Thymus (tissue), 11 donors: ENCODE measurements at regions not wholly inside any gene's neighbourhood (a gene's known extent, or its start where the extent isn't known, plus 50 kb on each side); places are given as distances from the start of the nearest gene placed in this dataset.

Experiments
- DNase-seq, 9 donors: peaks; one replicate each; pipeline ENCODE4 v3.0.0-alpha.2; 2013; ENCODE audit warnings: low spot score in 9 of 9, low read depth in 6 of 9, missing footprints in 1 of 9
- H3K27ac ChIP-seq, 2 donors: one replicate each; pipeline ENCODE4 v1.5.1; 2013; ENCODE audit warnings: control low read depth in 1 of 2, low read depth in 1 of 2, low read length in 1 of 2, mild to moderate bottlenecking in 1 of 2, moderate library complexity in 1 of 2
- H3K27me3 ChIP-seq, 2 donors: one replicate each; pipeline ENCODE4 v1.5.1; 2013; ENCODE audit warnings: low read length in 1 of 2; ENCODE audit not compliant: control insufficient read depth in 2 of 2, insufficient read depth in 1 of 2
- H3K36me3 ChIP-seq, 2 donors: one replicate each; pipeline ENCODE4 v1.5.1; 2013; ENCODE audit warnings: low read length in 1 of 2, mild to moderate bottlenecking in 1 of 2, moderate library complexity in 1 of 2; ENCODE audit not compliant: control insufficient read depth in 2 of 2, insufficient read depth in 2 of 2
- H3K4me1 ChIP-seq, 2 donors: one replicate each; pipeline ENCODE4 v1.5.1; 2013; ENCODE audit warnings: low read length in 2 of 2; ENCODE audit not compliant: control insufficient read depth in 2 of 2, insufficient read depth in 2 of 2
- H3K4me3 ChIP-seq, 2 donors: one replicate each; pipeline ENCODE4 v1.5.1; 2013; ENCODE audit warnings: low read length in 2 of 2, control low read depth in 1 of 2, mild to moderate bottlenecking in 1 of 2
- H3K9me3 ChIP-seq, 2 donors: one replicate each; pipeline ENCODE4 v1.5.1; 2013; ENCODE audit warnings: low read length in 1 of 2, mild to moderate bottlenecking in 1 of 2; ENCODE audit not compliant: control insufficient read depth in 2 of 2, insufficient read depth in 1 of 2
- WGBS: extraction: QIAGEN DNeasy Blood & Tissue Kit; methylation state at CpG from one replicate; pipeline ENCODE4 v1.1.7; 2013; 5-methylcytosine and 5-hydroxymethylcytosine counted together
- donor health status: healthy.

DNA sequence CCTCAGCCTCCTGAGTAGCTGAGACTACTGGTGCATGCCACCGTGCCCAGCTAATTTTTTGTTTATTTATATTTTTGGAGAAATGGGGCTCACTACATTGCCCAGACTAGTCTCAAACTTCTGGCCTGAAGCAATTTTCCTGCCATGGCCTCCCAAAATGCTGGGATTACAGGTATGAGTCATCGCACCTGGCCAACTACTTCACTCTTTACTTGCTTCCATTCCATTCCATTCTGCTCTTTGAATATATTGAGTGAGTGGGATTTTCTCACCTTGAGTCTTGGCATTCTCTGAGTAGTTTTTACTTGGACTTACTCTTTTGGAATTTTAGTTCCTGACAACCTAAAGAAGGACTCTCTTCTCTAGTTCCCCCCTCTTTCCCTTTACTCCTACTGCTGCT, 93.8 kb upstream of the UNC13C start:
- WGBS = 97% methylated on average over 2 of the region's 2 CpGs
- no peak overlapping the region for H3K4me3 ChIP-seq
- H3K9me3 ChIP-seq = no peaks in the 10 kb centered on the region
- no peak for DNase-seq
- H3K27me3 ChIP-seq = no peaks in the 10 kb centered on the region
- H3K27ac ChIP-seq = no peak overlapping the region
- no peaks in the 10 kb centered on the region for H3K4me1 ChIP-seq
- no peaks in the 10 kb centered on the region for H3K36me3 ChIP-seq

DNA sequence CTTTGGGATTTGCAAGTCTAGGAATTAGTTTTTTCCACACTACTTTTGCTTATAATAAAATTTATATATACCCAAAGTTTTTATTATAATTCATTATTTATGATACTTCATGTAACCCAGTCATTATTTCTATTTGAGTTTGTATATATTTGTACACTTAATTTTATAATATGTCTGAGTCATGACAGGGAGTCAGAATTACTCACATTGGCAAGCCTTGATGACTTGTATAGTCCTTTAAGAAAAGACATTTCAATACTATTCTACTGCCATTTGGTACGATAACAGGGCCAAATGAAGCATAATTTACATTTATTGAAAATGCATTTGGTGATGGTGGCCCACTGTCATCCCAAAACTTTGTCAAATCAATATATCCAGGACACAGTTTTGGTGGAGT, 95.9 kb upstream of the UNC13C start:
- H3K4me3 ChIP-seq = no peak overlapping the region
- no peak for DNase-seq
- H3K27ac ChIP-seq = no peak overlapping the region
- no peaks in the 10 kb centered on the region for H3K4me1 ChIP-seq
- H3K9me3 ChIP-seq = no peaks in the 10 kb centered on the region
- no peaks in the 10 kb centered on the region for H3K27me3 ChIP-seq
- WGBS = 0% methylated on average over 1 of the region's 1 CpG
- H3K36me3 ChIP-seq = no peaks in the 10 kb centered on the region

DNA sequence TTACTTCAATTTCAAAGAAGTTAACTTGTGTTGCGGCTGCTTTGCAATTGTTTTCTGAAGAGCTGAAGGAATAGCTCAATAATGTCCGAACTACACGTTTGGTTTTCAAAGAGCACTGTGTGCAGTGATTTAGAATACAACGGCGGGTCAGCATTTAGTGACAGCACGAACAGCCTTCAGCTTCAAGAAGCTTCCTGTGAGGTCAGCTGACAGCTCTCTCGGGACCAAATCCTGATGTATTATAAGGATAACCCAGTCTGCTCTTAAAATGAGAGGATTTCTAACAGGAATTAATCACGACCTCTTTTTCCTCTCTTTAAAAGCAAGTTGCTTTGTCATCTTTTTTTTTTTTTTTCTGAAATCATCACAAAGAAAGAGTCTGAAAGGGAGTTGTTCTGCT, 97.9 kb upstream of the UNC13C start:
- 67% methylated on average over 8 of the region's 8 CpGs for WGBS
- no peaks in the 10 kb centered on the region for H3K4me1 ChIP-seq
- no peaks in the 10 kb centered on the region for H3K9me3 ChIP-seq
- no peak for DNase-seq
- no peaks in the 10 kb centered on the region for H3K27me3 ChIP-seq
- H3K4me3 ChIP-seq = no peak overlapping the region
- H3K36me3 ChIP-seq = no peaks in the 10 kb centered on the region
- no peak overlapping the region for H3K27ac ChIP-seq

DNA sequence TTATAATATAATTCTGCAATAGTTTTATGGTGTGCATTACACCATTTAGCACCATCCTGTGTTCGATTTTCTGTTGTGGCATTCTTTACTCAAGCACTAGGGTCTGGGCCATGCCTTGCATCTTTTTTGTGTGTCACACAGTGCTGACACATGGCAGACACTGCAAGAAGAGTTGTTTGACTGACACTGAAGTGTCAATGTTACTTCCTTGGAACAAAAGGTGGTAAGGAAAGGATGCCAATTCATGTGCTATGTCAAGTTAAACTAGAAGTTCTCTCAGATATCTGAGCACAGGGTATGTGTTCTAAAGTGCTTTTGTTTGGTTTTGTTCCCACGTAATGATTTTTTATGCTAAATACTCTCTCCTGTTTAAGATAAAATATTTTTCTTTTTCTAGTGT, 102.5 kb upstream of the UNC13C start:
- DNase-seq = no peak
- Histone ChIP-seq H3K36me3 (no peaks in the 10 kb centered on the region), H3K4me3 (no peak overlapping the region), H3K27ac (no peak overlapping the region), H3K27me3 (no peaks in the 10 kb centered on the region), H3K4me1 (no peaks in the 10 kb centered on the region), H3K9me3 (no peaks in the 10 kb centered on the region)
- 90% methylated on average over 2 of the region's 2 CpGs for WGBS

DNA sequence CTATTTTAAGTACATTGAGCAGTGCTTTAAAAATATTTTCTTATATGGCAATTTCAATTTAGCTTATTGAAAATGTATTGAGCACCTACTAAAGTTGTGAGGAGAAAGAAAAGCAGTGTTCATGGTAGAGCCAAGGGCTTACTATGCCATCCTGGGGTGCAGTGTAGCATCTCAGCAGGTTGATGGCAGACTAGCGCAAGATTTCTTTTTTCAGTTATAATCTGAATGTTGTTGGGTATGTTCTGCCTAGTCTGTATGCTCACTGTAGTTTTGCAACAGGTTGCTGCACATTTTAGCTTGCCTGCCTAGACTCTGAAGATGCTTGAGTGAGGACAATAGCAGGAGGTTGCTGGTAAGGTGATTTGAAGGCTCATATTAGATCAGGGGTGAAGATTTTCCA, 103.1 kb upstream of the UNC13C start:
- Histone ChIP-seq H3K4me3 (no peak overlapping the region), H3K27ac (no peak overlapping the region), H3K9me3 (no peaks in the 10 kb centered on the region), H3K4me1 (no peaks in the 10 kb centered on the region), H3K36me3 (no peaks in the 10 kb centered on the region), H3K27me3 (no peaks in the 10 kb centered on the region)
- WGBS = 94% methylated on average over 1 of the region's 1 CpG
- DNase-seq = no peak

DNA sequence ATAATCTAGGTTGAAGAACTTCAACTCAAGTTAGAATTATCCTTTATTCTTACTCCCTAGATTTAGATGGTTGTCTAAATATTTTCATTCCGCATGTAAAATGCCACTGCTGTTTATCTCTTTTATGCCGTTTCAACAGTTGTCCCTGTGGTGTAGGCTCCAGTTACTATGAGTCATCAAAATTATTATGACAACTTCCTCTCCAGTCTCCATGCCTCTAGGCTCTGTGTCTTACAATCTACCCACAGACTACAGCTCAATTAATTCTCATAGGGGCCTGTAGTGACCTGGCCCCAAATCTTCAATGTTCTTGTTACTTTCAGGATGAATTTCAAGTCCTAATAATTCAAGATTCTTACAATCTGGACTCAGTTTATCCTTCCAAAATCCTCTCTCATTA, 105.8 kb upstream of the UNC13C start:
- no peak for DNase-seq
- Histone ChIP-seq H3K9me3 (no peaks in the 10 kb centered on the region), H3K36me3 (no peaks in the 10 kb centered on the region), H3K27ac (no peak overlapping the region), H3K27me3 (no peaks in the 10 kb centered on the region), H3K4me1 (no peaks in the 10 kb centered on the region), H3K4me3 (no peak overlapping the region)
- WGBS = 58% methylated on average over 2 of the region's 2 CpGs

GRCh38 chr15:53869806-53870073, 108.5 kb upstream of the UNC13C start:
- 72% methylated on average over 1 of the region's 1 CpG for WGBS
- Histone ChIP-seq H3K4me1 (no peaks in the 10 kb centered on the region), H3K27ac (no peak overlapping the region), H3K36me3 (no peaks in the 10 kb centered on the region), H3K4me3 (no peak overlapping the region), H3K27me3 (no peaks in the 10 kb centered on the region), H3K9me3 (no peaks in the 10 kb centered on the region)
- DNase-seq = no peak

DNA sequence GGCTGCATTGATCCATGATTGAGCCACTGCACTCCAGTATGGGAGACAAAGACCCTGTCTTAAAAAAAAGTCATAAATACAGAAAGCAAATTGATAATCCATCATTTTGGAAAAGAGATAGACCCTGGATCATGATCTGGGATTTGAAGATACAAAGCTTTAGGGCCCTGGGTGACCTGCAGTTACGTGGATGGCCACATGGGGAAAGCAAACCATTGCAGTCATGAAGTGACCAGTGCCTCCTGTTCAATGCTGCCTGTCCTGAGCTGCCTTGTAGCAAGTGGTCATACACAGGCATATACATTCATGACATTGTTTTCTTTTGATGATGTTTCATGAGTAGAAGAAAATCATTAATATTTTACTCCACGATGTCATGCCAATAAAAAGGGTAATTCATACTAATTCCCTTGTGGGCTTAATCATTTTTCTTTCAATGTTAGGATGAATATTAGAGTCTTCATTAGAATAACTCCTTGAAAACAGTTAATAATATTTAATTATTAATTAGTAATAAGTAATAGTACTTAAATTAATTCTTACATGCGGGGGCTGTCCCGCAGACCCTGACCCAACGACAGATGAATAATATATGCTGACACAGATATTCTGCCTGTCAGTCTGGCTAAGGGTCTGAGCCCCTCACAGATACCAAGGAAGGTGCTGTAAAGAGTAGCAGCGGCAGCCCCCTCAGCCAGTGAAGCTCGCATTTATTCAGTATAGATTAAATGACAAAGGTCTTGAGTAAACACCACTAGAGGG, 109.0 kb upstream of the UNC13C start:
- no peaks in the 10 kb centered on the region for H3K4me1 ChIP-seq
- H3K27ac ChIP-seq = no peak overlapping the region
- no peaks in the 10 kb centered on the region for H3K27me3 ChIP-seq
- 97% methylated on average over 7 of the region's 7 CpGs for WGBS
- no peak overlapping the region for H3K4me3 ChIP-seq
- no peak for DNase-seq
- H3K9me3 ChIP-seq = no peaks in the 10 kb centered on the region
- H3K36me3 ChIP-seq = no peaks in the 10 kb centered on the region

- Histone ChIP-seq H3K27me3 (no peaks in the 10 kb centered on the region), H3K36me3 (no peaks in the 10 kb centered on the region), H3K27ac (no peak overlapping the region), H3K4me3 (no peak overlapping the region), H3K9me3 (no peaks in the 10 kb centered on the region), H3K4me1 (no peaks in the 10 kb centered on the region)
- no peak for DNase-seq
- 91% methylated on average over 3 of the region's 3 CpGs for WGBS
These were observed 102.9 kb upstream of the WDR72 start for GRCh38 chr15:53862386-53862785.

GRCh38 chr15:53861792-53862191, 102.3 kb upstream of the WDR72 start:
- Histone ChIP-seq H3K27me3 (no peaks in the 10 kb centered on the region), H3K4me1 (no peaks in the 10 kb centered on the region), H3K9me3 (no peaks in the 10 kb centered on the region), H3K36me3 (no peaks in the 10 kb centered on the region), H3K27ac (no peak overlapping the region), H3K4me3 (no peak overlapping the region)
- 91% methylated on average over 2 of the region's 2 CpGs for WGBS
- DNase-seq = no peak
